MCF 10A (cell line): ENCODE measurements at regions not wholly inside any gene's neighbourhood (a gene's known extent, or its start where the extent isn't known, plus 50 kb on each side); places are given as distances from the start of the nearest gene placed in this dataset.

Experiments
- BruUV-seq: library from RNA; stranded (reverse); fragments of 400-500 nt; replicated peaks from 2 replicates; lab custom pipeline; 2021; lab: Mats Ljungman, UMichigan
- CTCF ChIA-PET: fragments of 300-600 bp; sonication (Branson Sonifier 250); formaldehyde crosslinking; extraction: SDS; loops from one replicate; lab custom pipeline; 2021; ENCODE audit warnings: antibody characterized with exemption, inconsistent platforms; lab: Yijun Ruan, JAX
- POLR2A ChIA-PET: fragments of 300-600, 350-650 bp; sonication (Branson Sonifier 250); formaldehyde crosslinking; extraction: SDS; loops from one replicate; lab custom pipeline; 2020; ENCODE audit warnings: antibody characterized with exemption, inconsistent platforms; lab: Yijun Ruan, JAX
- DNase-seq: peaks from one replicate; pipeline ENCODE4 v3.0.0-alpha.2; 2018; ENCODE audit not compliant: unreplicated experiment
- H3K27ac Mint-ChIP-seq: one replicate; pipeline ENCODE4 v1.8.0; 2022; ENCODE audit warnings: mild to moderate bottlenecking, low read depth, mixed read lengths; ENCODE audit not compliant: unreplicated experiment
- H3K27me3 Mint-ChIP-seq: one replicate; pipeline ENCODE4 v1.8.0; 2022; ENCODE audit warnings: mixed read lengths; ENCODE audit not compliant: insufficient read depth, unreplicated experiment
- H3K36me3 Mint-ChIP-seq: one replicate; pipeline ENCODE4 v1.8.0; 2022; ENCODE audit warnings: mild to moderate bottlenecking, moderate library complexity, mixed read lengths; ENCODE audit not compliant: insufficient read depth, unreplicated experiment
- H3K4me1 Mint-ChIP-seq: one replicate; pipeline ENCODE4 v1.8.0; 2022; ENCODE audit warnings: mixed read lengths; ENCODE audit not compliant: insufficient read depth, unreplicated experiment
- H3K4me3 Mint-ChIP-seq: one replicate; pipeline ENCODE4 v1.8.0; 2022; ENCODE audit warnings: mild to moderate bottlenecking, moderate library complexity, mixed read lengths; ENCODE audit not compliant: unreplicated experiment
- H3K9me3 Mint-ChIP-seq: one replicate; pipeline ENCODE4 v1.8.0; 2022; ENCODE audit warnings: mixed read lengths; ENCODE audit not compliant: unreplicated experiment
- intact Hi-C: fragments of 100-400 bp; cut with micrococcal nuclease; formaldehyde crosslinking; loops from 2 replicates; pipeline ENCODE4 v1.14.1; 2022
- TF ChIP-seq, protein P1 (sequence below): fragments of 200-600 bp; IDR thresholded peaks from one replicate; pipeline ENCODE4 v1.8.0; 2022; ENCODE audit warnings: antibody characterized with exemption, mild to moderate bottlenecking; ENCODE audit not compliant: unreplicated experiment

DNA sequence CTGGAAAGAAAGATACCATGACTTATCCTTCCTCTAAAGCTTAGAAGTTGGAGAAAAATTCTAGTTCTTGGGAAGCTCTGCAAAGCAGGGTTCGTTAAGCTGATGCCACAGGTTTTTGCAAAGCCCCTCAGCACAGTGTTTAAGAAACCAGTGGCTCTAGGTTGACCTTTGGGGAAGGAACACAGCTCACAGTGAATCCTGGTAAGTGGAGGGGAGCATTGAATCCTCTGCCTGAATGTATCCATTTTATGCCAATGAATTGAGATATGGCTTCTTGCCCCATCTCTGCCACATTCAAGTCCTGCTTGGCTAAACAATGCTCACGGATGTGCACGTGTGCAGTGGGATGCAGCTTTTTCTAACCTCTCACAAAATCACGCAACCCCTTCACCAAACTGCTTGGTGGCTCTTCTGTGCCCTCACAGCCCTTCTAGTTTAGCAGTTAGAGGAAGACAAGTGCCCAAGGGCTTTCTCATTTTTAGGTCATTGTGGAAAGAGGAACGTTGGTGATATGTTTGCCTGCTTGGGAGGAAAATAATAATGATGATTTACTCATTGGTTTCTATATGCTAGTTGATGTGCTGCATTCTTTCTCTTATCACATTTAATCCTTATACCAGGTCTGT, 111.3 kb downstream of the DAD1 start:
- no TSS peak for BruUV-seq
- TF ChIP-seq, protein P1, sequence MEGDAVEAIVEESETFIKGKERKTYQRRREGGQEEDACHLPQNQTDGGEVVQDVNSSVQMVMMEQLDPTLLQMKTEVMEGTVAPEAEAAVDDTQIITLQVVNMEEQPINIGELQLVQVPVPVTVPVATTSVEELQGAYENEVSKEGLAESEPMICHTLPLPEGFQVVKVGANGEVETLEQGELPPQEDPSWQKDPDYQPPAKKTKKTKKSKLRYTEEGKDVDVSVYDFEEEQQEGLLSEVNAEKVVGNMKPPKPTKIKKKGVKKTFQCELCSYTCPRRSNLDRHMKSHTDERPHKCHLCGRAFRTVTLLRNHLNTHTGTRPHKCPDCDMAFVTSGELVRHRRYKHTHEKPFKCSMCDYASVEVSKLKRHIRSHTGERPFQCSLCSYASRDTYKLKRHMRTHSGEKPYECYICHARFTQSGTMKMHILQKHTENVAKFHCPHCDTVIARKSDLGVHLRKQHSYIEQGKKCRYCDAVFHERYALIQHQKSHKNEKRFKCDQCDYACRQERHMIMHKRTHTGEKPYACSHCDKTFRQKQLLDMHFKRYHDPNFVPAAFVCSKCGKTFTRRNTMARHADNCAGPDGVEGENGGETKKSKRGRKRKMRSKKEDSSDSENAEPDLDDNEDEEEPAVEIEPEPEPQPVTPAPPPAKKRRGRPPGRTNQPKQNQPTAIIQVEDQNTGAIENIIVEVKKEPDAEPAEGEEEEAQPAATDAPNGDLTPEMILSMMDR, result no peak
- DNase-seq, result no peak
- Mint-ChIP-seq H3K4me1 (peaks cover 5% of the 10 kb centered on the region), H3K27ac (no peak overlapping the region), H3K27me3 (peaks cover 40% of the 10 kb centered on the region), H3K9me3 (no peaks in the 10 kb centered on the region), H3K36me3 (no peaks in the 10 kb centered on the region), H3K4me3 (no peak overlapping the region)
- ChIA-PET POLR2A (interaction anchor here (0.7 kb wide), 1 partner anchor 45 kb away, joined by 3 read pairs; no protein-coding TSS in a partner anchor), CTCF (interaction anchor here (1.0 to 16.0 kb wide), 7 partner anchors 12 to 152 kb away, joined by 3 to 233 read pairs (median 3); no protein-coding TSS in a partner anchor)
- intact Hi-C loops, result no loop called here

DNA sequence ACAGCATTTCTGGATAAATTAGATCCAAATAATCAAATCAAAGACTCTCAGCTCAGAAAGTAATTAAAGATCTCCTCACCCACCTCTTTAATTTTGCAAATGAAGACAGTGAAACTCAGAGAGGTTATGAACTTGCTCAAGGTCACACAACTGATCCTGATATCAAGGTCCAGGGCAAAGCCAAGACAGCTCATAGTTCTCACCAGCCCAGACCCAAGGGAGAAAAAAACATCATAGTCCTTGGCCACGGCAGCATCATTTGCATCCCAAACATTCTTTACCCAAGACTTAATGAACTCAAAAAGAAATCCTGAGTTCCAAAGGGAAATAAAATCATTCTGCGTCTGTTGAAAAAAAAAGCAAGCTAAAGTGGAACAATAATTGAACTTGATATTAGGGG, 112.1 kb downstream of the DAD1 start:
- H3K36me3 Mint-ChIP-seq, result no peaks in the 10 kb centered on the region
- POLR2A ChIA-PET, result interaction anchor here (0.7 kb wide), 1 partner anchor 44 kb away, joined by 3 read pairs; no protein-coding TSS in a partner anchor
- DNase-seq, result no peak
- no peaks in the 10 kb centered on the region for H3K9me3 Mint-ChIP-seq
- intact Hi-C loops, result no loop called here
- TF ChIP-seq, protein P1, result no peak
- H3K27me3 Mint-ChIP-seq, result peaks cover 32% of the 10 kb centered on the region
- CTCF ChIA-PET, result interaction anchor here (0.5 to 16.0 kb wide), 7 partner anchors 13 to 594 kb away, joined by 3 to 233 read pairs (median 4); no protein-coding TSS in a partner anchor
- no peak overlapping the region for H3K4me3 Mint-ChIP-seq
- peaks cover 8% of the 10 kb centered on the region for H3K4me1 Mint-ChIP-seq
- H3K27ac Mint-ChIP-seq, result no peak overlapping the region
- BruUV-seq, result no TSS peak

DNA sequence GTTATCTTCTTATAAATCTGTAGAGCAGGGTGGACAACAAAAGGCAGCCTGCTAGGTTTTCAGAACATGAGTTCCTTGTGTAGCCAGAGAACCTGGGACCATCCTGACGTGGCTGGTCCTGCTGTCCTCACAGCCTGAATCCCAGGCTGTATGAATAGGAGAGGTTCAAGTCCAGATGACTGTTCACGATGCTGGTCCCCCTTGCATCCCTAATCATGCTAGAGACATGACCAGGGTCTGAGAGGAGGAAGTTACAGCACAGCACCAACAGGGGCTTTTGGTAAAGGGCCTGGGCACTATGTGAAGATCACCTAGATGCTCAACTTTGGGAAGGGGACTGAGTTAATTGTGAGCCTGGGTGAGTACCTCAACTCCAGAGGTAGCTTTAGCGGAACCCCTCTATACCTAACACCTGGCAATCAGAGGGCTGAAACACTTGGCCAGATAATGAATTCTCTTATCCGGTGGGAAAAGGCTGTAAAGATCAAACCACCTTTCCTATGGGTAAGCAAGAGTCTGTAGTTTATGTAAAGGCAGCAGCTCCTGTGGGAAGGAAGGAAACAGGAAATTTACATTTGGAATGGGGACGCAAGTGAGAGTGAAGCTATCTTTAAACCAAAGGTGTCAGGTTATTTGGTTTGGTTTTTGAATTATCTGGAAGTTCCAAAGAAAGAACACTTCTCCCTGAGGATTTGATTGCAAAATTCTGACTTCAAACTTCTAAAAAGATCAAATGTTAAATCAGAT, 112.8 kb downstream of the DAD1 start:
- BruUV-seq, result no TSS peak
- Mint-ChIP-seq H3K27me3 (peaks cover 25% of the 10 kb centered on the region), H3K27ac (no peak overlapping the region), H3K36me3 (no peaks in the 10 kb centered on the region), H3K4me1 (peaks cover 12% of the 10 kb centered on the region), H3K9me3 (no peaks in the 10 kb centered on the region), H3K4me3 (no peak overlapping the region)
- CTCF ChIA-PET, result interaction anchor here (0.7 to 16.0 kb wide), 6 partner anchors 9 to 1249 kb away, joined by 3 to 233 read pairs (median 4); no protein-coding TSS in a partner anchor
- no peak for DNase-seq
- POLR2A ChIA-PET, result interaction anchor here (0.8 kb wide), 1 partner anchor 88 kb away, joined by 3 read pairs; no protein-coding TSS in a partner anchor
- intact Hi-C loops, result no loop called here
- TF ChIP-seq, protein P1, result no peak

DNA sequence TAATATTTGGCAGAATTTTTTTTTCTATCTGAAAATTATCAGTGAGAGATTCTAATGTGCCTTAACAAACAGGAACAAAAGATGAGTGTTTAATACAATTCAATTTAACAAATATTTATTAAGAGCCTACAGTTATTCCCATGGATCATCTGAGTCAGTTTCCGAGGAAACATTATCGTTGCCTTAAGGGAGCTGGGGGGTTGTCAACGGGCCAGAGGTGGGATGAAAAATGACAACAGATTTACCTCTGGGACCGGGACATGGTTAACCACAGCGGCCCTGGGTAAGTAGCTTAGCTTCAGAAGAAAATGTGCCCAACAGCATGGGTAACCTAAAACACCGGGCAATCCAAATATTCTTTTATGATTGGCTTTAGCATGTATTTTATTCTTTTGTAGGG, 113.6 kb downstream of the DAD1 start:
- Mint-ChIP-seq H3K4me1 (peaks cover 12% of the 10 kb centered on the region), H3K27me3 (peaks cover 17% of the 10 kb centered on the region), H3K4me3 (no peak overlapping the region), H3K27ac (no peak overlapping the region), H3K9me3 (no peaks in the 10 kb centered on the region), H3K36me3 (no peaks in the 10 kb centered on the region)
- intact Hi-C loops, result no loop called here
- TF ChIP-seq, protein P1, result no peak
- no TSS peak for BruUV-seq
- DNase-seq, result no peak
- CTCF ChIA-PET, result interaction anchor here (1.4 to 16.0 kb wide), 2 partner anchors 10 to 85 kb away, joined by 4 to 233 read pairs; no protein-coding TSS in a partner anchor
- POLR2A ChIA-PET, result no interaction called here
